ENCODE measurements at regions not wholly inside any gene's neighbourhood (a gene's known extent, or its start where the extent isn't known, plus 50 kb on each side); places are given as distances from the start of the nearest gene placed in this dataset.
"Not testable (repeated sequence)": the region's sequence is repeated elsewhere in the genome, so short reads cannot be mapped to it uniquely, and the experiment has no call there.

DNA sequence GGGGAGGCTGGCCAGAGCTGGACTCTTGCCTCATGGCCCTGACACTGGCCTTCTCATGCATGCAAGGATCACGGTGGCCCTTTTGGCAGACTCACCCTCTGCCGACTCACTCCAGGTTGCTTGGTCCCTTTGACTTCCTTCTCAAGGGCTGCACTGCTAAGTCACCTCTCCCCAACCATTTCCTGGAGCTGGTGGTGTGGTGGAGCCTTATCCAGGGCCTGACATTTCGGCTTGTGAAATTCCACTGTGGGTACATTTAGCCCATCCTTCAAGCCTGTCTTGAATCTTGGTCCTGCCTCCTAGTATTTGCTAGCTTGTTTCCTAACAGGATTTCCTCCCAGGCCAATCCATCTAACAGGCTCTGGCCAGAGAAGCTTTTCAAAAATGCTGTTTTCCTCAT is 52.6 kb upstream of the JUN start:
- no peak for DNase-seq

DNA sequence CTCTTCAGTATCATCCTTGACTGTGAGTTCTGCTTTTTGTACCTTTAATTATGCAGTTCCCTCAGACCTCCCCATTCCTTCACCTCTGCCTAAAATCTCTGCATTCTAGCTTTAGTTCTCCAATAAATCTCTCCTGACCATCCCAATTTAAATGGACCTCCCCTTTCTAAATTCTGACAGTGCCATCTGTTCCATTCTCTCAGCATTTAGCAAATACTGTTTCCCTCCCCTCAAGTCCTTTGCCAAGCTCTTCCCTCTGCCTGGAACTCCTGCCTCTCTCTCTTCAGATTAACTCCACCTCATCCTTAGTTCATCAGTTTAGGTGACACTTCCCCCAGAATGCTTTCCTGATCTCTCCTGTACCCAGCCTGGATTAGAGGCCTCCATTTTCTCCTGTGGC is 54.0 kb upstream of the JUN start:
- no peak for DNase-seq

DNA sequence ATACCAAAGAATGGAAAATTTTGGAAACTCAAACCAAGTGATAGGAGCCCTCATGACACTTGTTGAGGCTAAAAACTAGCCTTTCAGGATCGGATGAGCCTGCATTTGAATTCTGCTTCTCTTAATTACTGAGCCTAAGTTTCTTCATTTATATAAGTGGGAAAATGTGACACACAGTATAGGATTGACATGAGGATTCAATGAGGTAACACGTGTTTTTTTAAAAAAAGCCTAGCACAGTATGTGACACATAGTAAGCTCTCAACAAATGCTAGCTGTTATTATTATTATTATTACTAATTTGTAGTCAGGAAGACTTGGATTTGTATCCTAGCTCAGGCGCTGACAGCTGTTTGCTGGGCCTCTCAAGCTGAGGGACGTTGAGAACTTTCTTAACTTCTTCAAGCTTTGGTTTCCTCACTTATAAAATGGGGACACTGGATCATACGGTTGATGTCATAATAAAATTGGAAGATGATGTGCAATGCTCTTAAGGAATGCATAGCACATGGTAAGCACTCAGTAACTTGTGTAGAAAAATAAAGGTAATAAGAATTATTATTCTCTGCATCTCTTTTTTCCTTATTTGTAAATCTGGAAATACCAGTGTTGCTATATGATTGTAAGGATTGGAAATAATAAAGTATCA is 55.4 kb upstream of the JUN start:
- no peak for DNase-seq

DNA sequence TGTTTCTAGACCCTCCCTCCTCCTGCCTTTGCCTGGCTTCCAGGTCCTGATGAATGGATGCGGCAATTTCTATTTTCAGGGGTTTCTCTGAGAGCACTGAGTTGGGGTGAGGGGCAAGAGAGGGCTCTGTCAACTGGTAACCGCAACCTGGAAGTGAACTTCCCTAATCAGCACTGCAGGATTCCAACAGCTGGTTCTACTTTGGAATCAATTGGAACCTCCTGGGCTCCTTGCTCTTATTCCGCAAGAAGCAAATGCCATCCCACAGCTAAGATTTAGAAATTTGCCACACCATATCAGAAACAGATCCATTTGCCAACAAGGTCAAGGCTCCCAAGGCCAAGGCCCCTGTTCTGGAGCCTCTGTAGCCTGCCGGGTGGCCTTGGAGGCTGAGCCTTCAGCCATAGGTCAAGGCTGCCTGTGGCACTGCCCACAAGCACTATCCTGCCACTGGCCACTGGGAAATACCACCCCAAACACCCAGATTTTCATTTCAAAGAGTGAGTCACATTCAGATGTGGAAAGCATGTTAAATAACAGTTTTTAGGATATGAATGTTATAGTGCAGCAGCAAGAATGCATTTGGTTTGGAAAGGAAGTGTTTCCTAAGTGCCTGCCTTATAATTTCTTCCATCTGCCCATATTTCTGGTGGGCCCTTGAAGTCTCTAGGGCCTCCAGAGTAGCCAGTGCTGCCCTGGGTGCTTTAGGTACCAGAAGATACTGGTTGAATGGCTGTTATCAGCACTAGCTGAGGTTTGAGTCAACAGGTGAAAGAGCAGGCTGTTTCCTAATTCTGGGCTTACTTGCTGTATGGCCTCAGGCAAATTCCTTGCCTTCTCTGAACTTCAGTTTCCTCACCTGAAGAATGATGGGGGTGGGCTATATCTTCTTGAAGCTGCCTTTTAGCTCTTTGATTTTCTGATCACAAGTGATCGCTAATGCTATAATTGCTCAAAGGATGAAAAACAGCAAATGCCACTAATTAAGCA is 56.3 kb upstream of the JUN start:
- DNase-seq, result no peak

DNA sequence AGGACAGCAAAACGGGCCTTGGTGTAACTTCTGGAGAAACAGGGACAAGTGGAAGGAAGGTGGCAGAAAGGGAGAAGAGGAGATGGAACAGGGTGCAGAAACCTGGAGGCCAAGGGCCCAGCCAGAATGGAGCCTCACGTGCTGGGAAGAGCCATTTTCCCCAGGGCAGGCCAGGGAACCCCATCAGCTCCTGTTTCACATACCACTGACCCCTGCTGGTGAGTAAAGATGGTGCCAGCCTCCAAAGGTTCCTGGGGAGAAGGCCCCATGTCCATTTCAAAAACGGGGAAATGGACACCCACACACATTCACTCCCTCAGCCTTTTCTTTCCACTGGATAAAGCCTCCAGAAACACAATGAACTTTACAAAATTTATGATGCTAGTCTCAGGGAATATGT is 57.6 kb upstream of the JUN start:
- DNase-seq, result no peak

DNA sequence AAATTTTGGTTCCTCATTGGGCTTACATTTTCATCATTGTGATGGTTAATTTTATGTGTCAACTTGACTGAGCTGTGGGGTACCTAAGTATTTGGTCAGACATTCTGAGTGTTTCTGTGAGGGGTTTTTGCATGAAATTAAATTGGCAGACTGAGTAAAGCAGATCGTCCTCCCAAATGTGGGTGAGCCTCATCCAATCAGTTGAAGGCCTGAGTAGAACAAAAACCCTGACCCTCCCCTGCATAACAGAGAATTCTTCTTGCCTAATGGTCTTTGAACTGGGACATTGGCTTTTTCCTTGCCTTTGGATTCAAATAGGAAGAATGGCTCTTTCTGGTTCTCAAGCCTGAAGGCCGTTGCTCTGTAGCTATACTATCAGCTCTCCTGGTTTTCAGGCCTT is 59.1 kb upstream of the JUN start:
- DNase-seq, result no peak

DNA sequence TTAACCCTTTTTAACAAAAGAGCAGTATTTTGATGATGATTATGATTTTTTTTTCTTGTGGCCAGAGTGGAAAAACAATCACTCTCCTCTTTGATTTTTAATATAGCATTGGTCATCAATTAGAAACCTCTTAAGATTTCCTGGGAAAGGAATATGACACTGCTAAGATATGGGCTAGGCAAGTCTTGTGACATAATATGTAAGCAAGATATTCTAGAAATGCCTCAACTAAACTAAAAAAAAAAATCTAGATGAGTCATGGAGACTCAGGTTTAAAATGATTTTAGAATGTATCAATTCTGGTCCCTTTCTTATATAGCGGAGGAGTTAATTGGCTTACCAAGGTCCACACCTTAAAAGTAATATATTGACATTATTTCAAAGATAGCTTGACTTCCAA is 60.3 kb upstream of the JUN start:
- no peak for DNase-seq

DNA sequence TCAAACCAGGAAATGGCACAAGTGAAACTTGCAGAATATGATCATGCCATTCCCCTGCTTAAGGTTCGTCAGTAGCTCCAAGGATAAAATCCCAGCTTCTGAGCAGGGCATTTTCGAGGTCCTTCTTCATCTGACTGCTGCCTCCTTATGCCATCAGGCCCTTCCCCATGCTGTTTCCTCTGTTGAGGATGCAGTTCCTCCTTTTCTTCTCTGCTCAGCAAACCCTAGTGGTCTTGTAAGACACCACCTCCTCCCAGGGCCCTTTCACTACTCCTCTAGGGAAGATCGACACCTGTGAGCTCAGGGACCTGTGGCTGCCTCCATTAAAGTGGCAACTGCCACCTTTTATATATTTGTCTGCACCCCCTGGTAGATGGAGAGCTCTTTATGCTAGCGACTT is 62.1 kb upstream of the JUN start:
- no peak for DNase-seq

DNA sequence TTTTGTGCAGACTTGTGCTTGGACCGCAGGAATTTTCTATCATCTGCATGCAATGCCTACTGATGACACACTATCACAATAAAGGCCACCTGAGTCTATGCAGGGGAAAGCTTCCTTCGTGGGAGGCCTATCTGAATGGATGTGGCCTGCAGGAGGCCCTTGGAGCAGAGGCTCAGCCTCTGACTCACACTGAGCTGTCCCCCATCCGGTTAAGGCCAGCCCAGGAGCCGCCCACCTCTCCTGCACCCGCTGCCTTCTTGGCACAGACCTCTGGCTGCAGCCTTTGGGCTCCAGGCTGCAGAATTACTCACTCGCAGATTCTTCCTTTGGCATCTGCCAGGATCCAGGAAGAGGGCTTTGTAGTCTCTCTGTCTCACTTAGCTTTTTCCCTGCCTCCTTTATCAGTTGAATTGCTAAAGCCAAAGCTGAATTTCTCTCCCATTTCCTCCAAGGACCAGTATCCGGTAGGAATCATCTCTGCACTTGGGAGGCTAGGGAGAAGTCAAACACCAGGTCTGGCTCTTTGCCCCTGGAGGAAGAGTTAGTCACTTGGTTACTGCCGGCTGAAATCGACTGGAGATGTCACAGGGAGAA is 65.1 kb upstream of the JUN start:
- DNase-seq, result no peak

DNA sequence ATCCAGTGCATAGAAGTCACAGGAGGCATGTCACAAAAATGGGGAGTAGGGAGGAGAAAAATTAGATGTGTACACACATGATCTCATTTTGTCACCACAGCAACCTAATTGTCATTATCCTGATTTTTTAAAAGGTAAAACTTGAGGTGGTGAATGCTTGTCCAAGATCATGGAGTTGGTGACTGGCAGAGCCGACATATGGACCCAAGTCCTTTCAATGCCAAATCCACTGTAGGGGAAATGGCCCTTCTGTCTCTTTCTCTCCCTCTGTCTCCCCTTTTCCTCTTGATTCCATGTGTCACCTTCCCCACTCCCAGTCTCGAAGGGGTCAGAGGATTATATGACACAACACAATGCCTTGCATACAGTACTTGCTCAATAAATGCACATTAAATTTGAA is 65.7 kb upstream of the JUN start:
- no peak for DNase-seq

DNA sequence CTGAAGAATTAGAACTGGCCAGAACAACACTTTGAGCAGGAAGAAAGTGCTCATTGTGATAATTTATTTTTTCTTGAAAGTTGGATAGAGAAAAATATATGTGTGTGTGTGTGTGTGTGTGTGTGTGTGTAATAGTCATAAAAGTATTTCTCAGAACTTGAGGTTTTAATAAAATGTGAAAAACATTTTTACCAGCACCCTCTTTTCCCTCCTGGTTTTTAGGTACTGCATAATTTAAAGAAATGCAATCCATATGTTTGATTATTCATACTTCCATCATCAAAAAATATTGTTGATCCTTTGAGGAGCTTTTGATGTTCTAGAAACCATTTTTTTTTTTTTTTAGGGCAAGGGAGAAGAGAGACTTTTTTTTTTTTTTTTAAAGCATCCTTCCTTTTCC is 66.8 kb upstream of the JUN start:
- DNase-seq, result no peak

DNA sequence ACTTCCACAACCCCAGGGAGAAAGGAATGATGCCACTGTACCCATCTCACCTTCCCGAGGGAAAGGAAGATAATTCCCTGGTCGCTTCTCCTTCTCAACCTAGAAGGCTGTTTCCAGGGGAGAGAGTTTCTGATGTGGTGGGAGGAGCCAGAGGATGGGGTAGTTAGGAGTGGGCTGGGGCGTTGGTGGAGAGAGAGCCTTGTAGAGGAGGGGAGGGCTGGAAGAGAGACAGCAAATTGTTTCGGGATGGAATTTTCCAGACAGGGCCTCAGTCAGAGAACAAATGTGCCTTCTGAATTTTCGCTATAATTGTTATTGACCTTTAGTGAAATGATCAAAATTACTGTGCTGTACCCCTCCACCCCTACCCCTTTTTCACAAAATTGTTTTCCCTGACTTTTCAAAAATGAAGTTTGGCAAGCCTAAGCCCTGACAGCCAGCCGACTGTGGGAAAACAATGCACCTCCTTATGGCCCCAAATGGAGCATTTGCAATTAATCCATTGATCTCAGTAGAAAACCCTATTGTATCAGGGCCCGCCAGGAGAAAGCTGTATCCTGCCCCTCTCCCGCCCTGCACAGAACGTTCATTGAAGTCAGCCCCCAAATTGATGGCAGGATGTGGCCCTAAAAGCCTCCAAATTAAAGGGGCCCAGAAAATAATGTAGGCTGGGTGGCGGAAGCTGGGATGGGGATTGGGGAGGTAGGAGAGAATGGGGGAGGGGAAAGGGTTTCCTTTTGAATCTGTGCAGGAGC is 69.1 kb upstream of the JUN start:
- no peak for DNase-seq

DNA sequence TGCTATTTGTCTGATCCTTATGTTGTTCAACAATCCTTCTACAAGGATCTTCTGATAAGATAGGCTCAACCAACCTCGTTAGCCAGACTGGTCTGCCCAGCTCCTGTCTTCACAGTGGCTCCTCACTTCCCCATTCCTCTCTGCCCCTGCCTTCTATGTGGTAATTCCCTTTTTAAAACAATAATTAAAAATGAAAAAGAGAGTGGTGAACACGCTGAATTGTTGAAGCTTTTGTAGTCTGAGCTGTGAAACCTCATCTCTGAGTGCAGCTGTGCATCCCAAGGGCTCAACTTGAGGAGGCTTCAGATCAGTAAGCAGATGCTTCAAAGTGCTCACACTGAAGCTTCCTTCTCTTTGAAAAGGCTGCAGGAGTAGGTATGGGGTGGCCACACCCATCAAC is 70.7 kb upstream of the JUN start:
- no peak for DNase-seq

DNA sequence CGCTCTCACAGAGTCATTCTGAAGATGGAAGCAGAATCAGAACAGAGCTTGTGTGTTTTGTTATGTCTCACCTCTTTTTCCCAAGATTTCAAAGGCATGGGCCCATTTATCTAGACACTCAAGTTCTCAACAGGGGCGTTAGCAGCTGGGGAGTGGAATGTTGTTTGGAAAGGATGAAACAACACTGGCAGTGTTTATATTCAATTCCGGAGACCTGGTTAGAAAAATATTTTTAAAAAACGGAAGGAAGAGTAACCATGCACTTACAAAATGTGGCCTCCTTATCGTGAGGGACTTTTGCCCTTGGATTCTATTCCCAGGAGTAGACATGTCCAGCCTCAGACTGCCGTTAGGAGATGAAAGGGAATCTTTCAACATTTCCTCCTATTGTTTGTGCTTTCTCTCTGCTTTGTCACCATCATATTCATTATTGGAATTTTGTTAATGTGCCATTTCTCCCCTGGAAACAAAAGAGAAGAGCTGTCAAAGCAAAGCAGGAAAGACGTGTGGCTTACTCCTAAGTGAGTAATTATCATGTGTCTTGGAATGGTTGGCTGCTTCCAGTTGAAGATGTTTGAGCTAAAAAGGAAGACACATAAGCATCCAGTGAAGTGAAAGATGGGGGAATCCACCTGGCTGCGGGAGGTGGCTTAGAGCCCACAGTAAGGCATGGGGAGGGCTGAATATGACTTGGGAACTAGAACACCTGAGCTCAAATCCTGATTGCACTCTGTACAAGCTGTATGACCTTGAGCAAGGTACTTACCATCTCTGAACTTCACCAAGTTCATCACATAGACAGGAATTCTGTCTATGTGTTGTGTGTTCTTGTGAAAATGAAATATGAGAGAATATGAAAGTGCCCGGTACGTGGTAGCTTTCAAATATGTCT is 71.7 kb upstream of the JUN start:
- no peak for DNase-seq

DNA sequence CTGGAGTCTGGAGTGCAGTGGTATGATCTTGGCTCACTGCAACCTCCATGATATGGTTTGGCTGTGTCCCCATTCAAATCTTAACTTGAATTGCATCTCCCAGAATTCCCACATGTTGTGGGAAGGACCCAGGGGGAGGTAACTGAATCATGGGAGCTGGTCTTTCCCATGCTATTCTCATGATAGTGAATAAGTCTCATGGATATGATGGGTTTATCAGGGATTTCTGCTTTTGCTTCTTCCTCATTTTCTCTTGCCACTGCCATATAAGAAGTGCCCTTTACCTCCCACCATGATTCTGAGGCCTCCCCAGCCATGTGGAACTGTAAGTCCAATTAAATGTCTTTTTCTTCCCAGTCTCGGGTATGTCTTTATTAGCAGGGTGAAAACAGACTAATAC is 72.4 kb upstream of the JUN start:
- not testable (repeated sequence) for DNase-seq

DNA sequence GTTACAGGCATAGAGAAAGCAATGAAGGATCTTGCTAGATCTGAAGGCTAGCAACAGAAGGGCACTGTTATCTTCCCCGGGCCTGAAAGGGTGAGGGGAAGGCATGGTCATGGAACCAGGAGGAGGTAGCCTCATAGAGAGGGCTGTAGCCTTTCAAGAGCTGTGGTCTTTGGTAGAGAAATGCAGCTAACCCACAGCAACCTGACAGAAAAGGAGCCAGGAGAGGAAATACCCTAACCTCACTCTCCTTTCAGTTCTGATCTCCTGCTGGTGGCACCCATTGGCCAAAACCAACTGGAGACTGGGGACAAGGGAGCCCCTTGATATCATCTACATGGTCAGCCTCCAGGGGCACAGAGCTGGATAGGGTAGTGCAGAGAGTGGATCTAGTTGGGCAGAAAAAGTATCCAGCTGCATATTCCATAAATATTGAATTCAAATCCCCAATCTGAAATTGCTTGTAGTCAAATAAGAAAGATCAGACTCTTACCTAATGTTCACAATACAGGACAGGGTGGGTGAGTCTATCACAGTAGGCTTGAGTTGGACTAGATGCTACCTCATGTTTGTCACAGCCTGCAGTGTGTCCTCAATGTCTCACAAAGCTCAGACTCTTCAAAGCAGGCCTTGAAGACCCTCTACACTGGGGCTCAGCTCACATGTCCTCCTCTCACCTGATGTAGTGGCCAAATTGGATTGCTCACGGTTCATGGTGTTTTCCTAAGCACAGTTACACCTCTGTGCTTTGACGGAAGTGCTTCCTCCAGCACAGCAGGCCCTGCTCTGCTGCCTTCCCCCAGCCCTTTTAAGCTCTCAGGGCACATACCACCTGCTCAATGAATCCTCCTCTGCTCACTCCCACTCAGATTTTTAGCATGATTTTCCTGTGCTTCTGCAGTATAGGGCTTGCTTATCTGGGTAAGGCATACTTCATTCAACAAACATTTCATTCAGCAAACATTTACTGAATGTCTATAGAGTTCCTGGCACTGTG is 74.1 kb upstream of the JUN start:
- no peak for DNase-seq

DNA sequence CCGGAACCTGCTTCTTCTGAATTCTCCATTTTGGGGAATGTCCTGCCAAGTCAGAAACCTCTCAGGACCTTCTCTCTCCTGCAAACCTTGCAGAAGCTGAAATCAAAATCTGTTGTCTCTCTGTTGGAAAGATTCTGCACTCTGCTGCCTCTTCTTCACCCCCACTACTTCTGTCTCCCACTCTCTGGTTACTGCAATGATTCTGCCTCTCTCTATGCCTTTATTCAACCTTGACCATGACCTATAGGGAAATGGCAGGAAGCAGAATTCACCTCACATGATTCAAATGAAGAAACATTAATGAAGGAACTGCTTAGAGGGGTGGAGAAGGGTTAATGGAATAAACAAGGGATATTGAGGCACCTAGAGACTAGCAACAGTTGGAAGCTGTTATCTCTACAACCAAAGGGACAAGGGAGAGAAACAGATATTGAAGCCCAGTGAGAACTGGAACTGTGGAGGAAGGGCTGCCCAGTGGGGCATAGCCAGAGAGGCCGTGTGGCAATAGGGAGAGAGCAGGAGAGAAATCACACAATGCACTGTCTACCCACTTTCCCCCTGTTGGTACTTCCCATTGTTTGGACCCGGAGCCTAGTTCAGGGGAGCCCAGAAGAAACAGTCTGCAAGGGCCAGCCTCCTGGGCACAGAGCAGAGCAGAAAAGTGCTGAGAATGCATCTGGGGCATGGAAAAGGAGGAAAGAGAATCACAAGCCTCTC is 76.1 kb upstream of the JUN start:
- DNase-seq, result no peak

DNA sequence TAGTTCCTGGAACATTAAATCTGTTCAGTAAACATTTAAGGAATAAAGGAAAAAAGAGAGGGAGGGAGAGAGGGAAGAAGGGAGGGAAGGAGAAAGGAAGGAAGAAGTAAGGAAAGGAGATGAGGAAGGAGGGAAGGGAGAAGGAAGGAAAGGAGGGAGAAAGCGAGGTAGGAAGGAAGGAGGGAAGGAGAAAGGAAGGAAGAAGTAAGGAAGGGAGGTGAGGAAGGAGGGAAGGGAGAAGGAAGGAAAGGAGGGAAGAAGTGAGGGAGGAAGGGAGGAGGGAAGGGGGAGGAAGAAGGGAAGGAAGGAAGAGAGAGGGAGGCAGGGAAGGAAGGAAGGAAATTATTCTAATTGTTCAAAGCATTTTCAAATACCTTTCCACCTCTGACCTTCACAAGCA is 77.2 kb upstream of the JUN start:
- DNase-seq, result no peak

DNA sequence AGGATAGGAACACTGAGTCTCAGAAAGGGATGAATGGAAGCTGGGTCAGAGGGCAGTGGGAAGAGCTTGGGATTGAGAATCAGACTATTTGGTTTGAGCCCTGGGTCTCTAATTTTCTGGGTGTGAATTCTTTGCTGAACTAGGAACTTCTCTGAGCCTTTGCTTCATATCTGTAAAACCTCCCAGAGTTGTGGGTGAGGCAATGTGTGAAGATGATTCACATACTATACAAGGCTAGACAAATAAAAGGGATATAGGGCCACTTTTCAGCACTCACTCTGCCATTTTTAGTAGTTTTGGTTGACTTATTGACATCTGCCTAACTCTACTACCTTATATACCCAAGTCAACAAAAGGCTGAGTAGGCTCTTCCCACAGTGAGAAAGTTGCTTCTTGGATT is 77.7 kb upstream of the JUN start:
- DNase-seq, result no peak

DNA sequence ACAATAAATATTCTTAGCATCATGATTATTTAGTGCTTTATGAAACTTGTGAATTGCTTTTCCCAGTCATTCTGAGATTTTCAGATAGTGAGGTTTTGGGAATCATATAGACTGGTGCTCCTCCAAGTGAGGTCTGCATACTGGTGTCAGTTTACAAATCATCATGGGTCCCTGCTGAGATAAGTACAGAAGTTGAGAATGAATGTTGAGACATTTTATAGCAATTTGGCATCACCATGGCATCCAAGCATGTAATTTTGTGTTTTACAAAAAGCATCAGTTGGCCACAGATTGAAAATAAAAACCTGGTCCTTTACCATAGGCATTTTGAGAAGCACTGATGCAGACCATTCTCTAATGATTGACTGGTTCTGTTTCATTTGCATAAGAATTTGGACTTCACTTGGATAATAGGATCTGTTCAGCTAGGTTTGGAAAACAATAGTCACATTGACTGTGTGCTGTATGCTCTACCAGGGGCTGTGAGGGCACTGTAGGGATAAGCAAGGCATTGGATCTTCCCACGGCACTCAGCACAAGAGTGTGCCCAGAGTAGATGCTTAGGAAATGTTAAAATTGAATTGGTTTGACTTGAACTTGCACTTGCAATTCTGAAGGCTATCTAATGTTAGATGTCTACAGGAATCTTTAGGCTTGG is 79.0 kb upstream of the JUN start:
- no peak for DNase-seq

Measured in KG1 (cell line).